AG10803 (cell line): ENCODE measurements at regions not wholly inside any gene's neighbourhood (a gene's known extent, or its start where the extent isn't known, plus 50 kb on each side); places are given as distances from the start of the nearest gene placed in this dataset.

Source experiments
- DNase-seq: peaks from one replicate; pipeline ENCODE4 v3.0.0; 2010; ENCODE audit warnings: low read depth
- H3K4me3 ChIP-seq: 2 replicates; pipeline ENCODE4 v1.5.1; 2011; ENCODE audit warnings: mild to moderate bottlenecking, low read length, control low read depth
- TF ChIP-seq, protein P1 (sequence below): conservative IDR thresholded peaks from 2 replicates; pipeline ENCODE4 v1.5.1; 2011; ENCODE audit warnings: mild to moderate bottlenecking, low read length, control low read depth, inconsistent platforms

DNA sequence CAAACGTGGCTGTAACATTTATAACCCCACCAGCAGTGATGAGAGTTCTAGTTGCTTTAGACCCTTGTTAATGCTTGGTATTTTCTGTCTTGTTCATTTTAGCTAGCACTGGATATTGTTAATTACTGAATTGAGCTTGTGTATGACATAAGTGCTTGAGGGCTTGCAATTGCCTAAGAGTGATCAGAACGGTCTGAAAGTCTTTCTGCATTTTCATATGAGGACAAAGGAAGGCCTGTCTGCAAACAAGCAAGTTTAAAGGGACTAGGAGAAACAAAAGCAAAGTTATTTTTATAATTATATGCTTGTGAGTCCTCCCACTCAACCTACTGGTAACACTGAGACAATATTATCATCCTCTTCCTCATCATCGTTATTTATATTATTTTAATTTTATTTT is 305.5 kb upstream of the DUSP10 start:
- TF ChIP-seq, protein P1, sequence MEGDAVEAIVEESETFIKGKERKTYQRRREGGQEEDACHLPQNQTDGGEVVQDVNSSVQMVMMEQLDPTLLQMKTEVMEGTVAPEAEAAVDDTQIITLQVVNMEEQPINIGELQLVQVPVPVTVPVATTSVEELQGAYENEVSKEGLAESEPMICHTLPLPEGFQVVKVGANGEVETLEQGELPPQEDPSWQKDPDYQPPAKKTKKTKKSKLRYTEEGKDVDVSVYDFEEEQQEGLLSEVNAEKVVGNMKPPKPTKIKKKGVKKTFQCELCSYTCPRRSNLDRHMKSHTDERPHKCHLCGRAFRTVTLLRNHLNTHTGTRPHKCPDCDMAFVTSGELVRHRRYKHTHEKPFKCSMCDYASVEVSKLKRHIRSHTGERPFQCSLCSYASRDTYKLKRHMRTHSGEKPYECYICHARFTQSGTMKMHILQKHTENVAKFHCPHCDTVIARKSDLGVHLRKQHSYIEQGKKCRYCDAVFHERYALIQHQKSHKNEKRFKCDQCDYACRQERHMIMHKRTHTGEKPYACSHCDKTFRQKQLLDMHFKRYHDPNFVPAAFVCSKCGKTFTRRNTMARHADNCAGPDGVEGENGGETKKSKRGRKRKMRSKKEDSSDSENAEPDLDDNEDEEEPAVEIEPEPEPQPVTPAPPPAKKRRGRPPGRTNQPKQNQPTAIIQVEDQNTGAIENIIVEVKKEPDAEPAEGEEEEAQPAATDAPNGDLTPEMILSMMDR: no peak
- no peak for DNase-seq
- no peak overlapping the region for H3K4me3 ChIP-seq

GRCh38 chr1:222046684-222047263 is 304.9 kb upstream of the DUSP10 start:
- no peak overlapping the region for H3K4me3 ChIP-seq
- TF ChIP-seq, protein P1: no peak
- DNase-seq: no peak

GRCh38 chr1:222045786-222046185 is 303.9 kb upstream of the DUSP10 start:
- no peak overlapping the region for H3K4me3 ChIP-seq
- DNase-seq: no peak
- TF ChIP-seq, protein P1: no peak

GRCh38 chr1:222045236-222045635 is 303.3 kb upstream of the DUSP10 start:
- no peak overlapping the region for H3K4me3 ChIP-seq
- no peak for DNase-seq
- TF ChIP-seq, protein P1: no peak

GRCh38 chr1:222043444-222044292 is 301.8 kb upstream of the DUSP10 start:
- H3K4me3 ChIP-seq: no peak overlapping the region
- DNase-seq: peak; percentile 96
- TF ChIP-seq, protein P1: no peak

DNA sequence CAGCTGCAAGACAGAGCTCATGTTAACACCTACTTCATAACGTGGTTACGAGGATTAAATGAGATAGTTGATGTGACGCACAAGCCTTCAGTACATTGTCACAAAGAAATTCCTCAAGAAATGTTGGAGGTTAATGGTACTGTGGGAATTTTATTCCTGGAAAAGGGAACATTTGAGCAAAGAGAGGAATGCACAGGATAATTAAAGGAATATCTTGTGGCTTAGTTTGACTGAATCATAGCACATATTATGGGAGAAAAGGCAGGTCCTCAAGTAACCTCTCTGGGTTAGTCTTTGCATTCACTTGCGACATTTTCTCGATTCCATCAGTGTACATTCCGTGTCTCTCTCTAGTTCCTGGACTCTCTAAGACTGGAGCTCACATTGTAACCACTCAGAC is 300.2 kb upstream of the DUSP10 start:
- H3K4me3 ChIP-seq: no peak overlapping the region
- TF ChIP-seq, protein P1: no peak
- peak; percentile 86 for DNase-seq

- no peak for DNase-seq
- TF ChIP-seq, protein P1: no peak
- no peak overlapping the region for H3K4me3 ChIP-seq
These were observed 299.1 kb upstream of the DUSP10 start for GRCh38 chr1:222040955-222041354.
